ENCODE measurements at regions not wholly inside any gene's neighbourhood (a gene's known extent, or its start where the extent isn't known, plus 50 kb on each side); places are given as distances from the start of the nearest gene placed in this dataset.

GRCh38 chr3:18992709-18993108 lies 155.6 kb upstream of the KCNH8 start:
- Histone ChIP-seq H3K27ac (ENCODE audit: low read depth in 1 of 2, low read length in 2 of 2) (no peak overlapping the region), H3K4me1 (ENCODE audit: control insufficient read depth in 1 of 2, insufficient read depth in 2 of 2, low read length in 2 of 2) (no peaks in the 10 kb centered on the region), H3K27me3 (ENCODE audit: control insufficient read depth in 2 of 2, insufficient read depth in 2 of 2, low read length in 2 of 2) (no peaks in the 10 kb centered on the region), H3K36me3 (replicated peaks in 1 of 2; ENCODE audit: control insufficient read depth in 1 of 2, insufficient read depth in 2 of 2, low read length in 2 of 2) (no peaks in the 10 kb centered on the region), H3K4me2 (replicated peaks; ENCODE audit: extremely low read depth, low read length, poor library complexity, severe bottlenecking) (no peak overlapping the region), H3K79me2 (ENCODE audit: insufficient read depth, low read length) (no peaks in the 10 kb centered on the region), H3K9ac (ENCODE audit: insufficient read depth, low read length, poor library complexity, severe bottlenecking) (no peak overlapping the region), H3K4me3 (replicated peaks in 1 of 3; ENCODE audit: low read depth in 2 of 3, low read length in 3 of 3) (no peak overlapping the region), H3K9me3 (replicated peaks in 1 of 2; ENCODE audit: control insufficient read depth in 1 of 2, insufficient read depth in 1 of 2, low read length in 2 of 2) (peaks cover 0 to 9% of the 10 kb centered on the region in 2 donors), H2AFZ (ENCODE audit: insufficient read depth, low read depth, low read length, poor library complexity, severe bottlenecking) (no peak overlapping the region), H4K20me1 (ENCODE audit: insufficient read depth, low read length) (no peaks in the 10 kb centered on the region)
- H3K27me3 Mint-ChIP-seq (ENCODE audit: low read depth in 3 of 3) = no peaks in the 10 kb centered on the region
- no peak for TF ChIP-seq CTCF (IDR thresholded peaks at IDR 0.05)
- no peak overlapping the region for H3K27ac Mint-ChIP-seq
- intact Hi-C loops (cut with micrococcal nuclease) = no loop called here
- no peak for DNase-seq
- peaks cover 7 to 18% (median 14%) of the 10 kb centered on the region in 7 donors for H3K9me3 Mint-ChIP-seq
- H3K36me3 Mint-ChIP-seq = no peaks in the 10 kb centered on the region
- H3K4me1 Mint-ChIP-seq = peaks cover 4% of the 10 kb centered on the region
- no peak overlapping the region for H3K4me3 Mint-ChIP-seq
- WGBS (ENCODE audit: insufficient coverage) = no CpG with 5 or more reads among the region's 1 CpG

- no peak overlapping the region for H3K4me3 Mint-ChIP-seq
- H3K27me3 ChIP-seq (ENCODE audit: control insufficient read depth in 2 of 2, insufficient read depth in 2 of 2, low read length in 2 of 2) = no peaks in the 10 kb centered on the region
- intact Hi-C loops (cut with micrococcal nuclease) = no loop called here
- H3K9me3 Mint-ChIP-seq = peaks cover 0 to 3% (median 0%) of the 10 kb centered on the region in 7 donors
- no peak overlapping the region for H3K9ac ChIP-seq (ENCODE audit: insufficient read depth, low read length, poor library complexity, severe bottlenecking)
- H3K4me1 ChIP-seq (ENCODE audit: control insufficient read depth in 1 of 2, insufficient read depth in 2 of 2, low read length in 2 of 2) = no peaks in the 10 kb centered on the region
- H4K20me1 ChIP-seq (ENCODE audit: insufficient read depth, low read length) = no peaks in the 10 kb centered on the region
- no peak overlapping the region for H2AFZ ChIP-seq (ENCODE audit: insufficient read depth, low read depth, low read length, poor library complexity, severe bottlenecking)
- no peak overlapping the region for H3K27ac ChIP-seq (ENCODE audit: low read depth in 1 of 2, low read length in 2 of 2)
- H3K9me3 ChIP-seq (replicated peaks in 1 of 2; ENCODE audit: control insufficient read depth in 1 of 2, insufficient read depth in 1 of 2, low read length in 2 of 2) = no peaks in the 10 kb centered on the region
- H3K36me3 ChIP-seq (replicated peaks in 1 of 2; ENCODE audit: control insufficient read depth in 1 of 2, insufficient read depth in 2 of 2, low read length in 2 of 2) = no peaks in the 10 kb centered on the region
- TF ChIP-seq CTCF (IDR thresholded peaks at IDR 0.05) = no peak
- H3K27ac Mint-ChIP-seq = no peak overlapping the region
- no peaks in the 10 kb centered on the region for H3K27me3 Mint-ChIP-seq (ENCODE audit: low read depth in 3 of 3)
- no CpG with 5 or more reads among the region's 7 CpGs for WGBS (ENCODE audit: insufficient coverage)
- no peak overlapping the region for H3K4me3 ChIP-seq (replicated peaks in 1 of 3; ENCODE audit: low read depth in 2 of 3, low read length in 3 of 3)
- no peak for DNase-seq
- H3K4me2 ChIP-seq (replicated peaks; ENCODE audit: extremely low read depth, low read length, poor library complexity, severe bottlenecking) = no peak overlapping the region
- peaks cover 4% of the 10 kb centered on the region for H3K4me1 Mint-ChIP-seq
- H3K79me2 ChIP-seq (ENCODE audit: insufficient read depth, low read length) = no peaks in the 10 kb centered on the region
- no peaks in the 10 kb centered on the region for H3K36me3 Mint-ChIP-seq
Measured at GRCh38 chr3:18989237-18989795, 159.0 kb upstream of the KCNH8 start.
